ENCODE measurements at regions not wholly inside any gene's neighbourhood (a gene's known extent, or its start where the extent isn't known, plus 50 kb on each side); places are given as distances from the start of the nearest gene placed in this dataset.

DNA sequence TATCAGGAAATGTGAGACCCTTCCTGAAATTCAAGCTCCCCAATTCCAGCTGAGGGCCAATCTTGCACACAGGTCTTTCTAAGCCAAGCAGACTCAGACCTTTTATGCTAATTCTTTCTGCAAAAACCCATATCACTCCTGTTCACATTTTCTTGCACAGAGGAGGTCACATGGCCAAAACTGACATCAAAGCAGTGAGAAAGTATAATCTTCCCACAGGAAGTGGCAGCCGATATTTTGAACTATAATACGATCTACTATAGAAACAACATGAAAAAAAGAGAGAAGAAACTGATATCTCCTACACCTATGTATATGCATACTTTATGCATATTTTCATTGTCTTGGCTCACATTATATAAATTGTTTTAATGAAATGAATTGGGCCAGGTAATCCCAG lies 132.9 kb upstream of the SSTR1 start:
- Histone ChIP-seq H3K4me3 (no peak overlapping the region), H3K27me3 (no peaks in the 10 kb centered on the region), H3K36me3 (no peaks in the 10 kb centered on the region), H3K4me1 (ENCODE audit: insufficient read depth) (no peaks in the 10 kb centered on the region), H3K27ac (no peak overlapping the region), H3K9me3 (no peaks in the 10 kb centered on the region)
- no peak for DNase-seq
- intact Hi-C loops (cut with DNase I) = no loop called here
- TF ChIP-seq POLR2A (IDR thresholded peaks at IDR 0.05) = no peak
- TF ChIP-seq, protein P1, sequence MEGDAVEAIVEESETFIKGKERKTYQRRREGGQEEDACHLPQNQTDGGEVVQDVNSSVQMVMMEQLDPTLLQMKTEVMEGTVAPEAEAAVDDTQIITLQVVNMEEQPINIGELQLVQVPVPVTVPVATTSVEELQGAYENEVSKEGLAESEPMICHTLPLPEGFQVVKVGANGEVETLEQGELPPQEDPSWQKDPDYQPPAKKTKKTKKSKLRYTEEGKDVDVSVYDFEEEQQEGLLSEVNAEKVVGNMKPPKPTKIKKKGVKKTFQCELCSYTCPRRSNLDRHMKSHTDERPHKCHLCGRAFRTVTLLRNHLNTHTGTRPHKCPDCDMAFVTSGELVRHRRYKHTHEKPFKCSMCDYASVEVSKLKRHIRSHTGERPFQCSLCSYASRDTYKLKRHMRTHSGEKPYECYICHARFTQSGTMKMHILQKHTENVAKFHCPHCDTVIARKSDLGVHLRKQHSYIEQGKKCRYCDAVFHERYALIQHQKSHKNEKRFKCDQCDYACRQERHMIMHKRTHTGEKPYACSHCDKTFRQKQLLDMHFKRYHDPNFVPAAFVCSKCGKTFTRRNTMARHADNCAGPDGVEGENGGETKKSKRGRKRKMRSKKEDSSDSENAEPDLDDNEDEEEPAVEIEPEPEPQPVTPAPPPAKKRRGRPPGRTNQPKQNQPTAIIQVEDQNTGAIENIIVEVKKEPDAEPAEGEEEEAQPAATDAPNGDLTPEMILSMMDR (IDR thresholded peaks at IDR 0.05) = no peak
- 76 to 84% (median 81%) methylated on average over 2 of the region's 2 CpGs for WGBS, 3 donors

DNA sequence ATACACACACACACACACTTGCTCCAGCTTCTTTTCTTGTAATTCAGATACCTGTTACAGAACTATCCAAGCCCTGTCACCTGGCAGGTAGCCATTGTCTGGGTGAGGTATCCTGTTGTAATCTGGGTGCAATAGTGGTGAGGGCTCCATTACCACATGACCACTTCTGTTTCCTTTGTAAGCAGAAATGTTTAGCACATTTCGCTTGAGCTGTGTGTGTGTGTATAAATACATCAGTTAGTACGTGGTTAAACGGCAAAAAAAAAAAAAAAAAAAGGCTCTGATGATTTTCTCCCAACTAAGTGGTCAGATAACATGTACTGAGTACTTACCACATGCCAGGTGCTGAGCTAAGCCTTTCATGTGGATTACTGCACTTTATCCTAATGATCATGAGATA lies 129.3 kb upstream of the SSTR1 start:
- H3K4me1 ChIP-seq (ENCODE audit: insufficient read depth) = no peaks in the 10 kb centered on the region
- H3K36me3 ChIP-seq = no peaks in the 10 kb centered on the region
- DNase-seq = no peak
- H3K27ac ChIP-seq = no peak overlapping the region
- TF ChIP-seq, protein P1 (IDR thresholded peaks at IDR 0.05) = no peak
- TF ChIP-seq POLR2A (IDR thresholded peaks at IDR 0.05) (no peak), EP300 (IDR thresholded peaks at IDR 0.05) (no peak)
- intact Hi-C loops (cut with DNase I) = no loop called here
- H3K4me3 ChIP-seq = no peak overlapping the region
- WGBS, 3 donors = 65 to 79% (median 71%) methylated on average over 3 of the region's 3 CpGs
- no peaks in the 10 kb centered on the region for H3K27me3 ChIP-seq
- H3K9me3 ChIP-seq = no peaks in the 10 kb centered on the region

DNA sequence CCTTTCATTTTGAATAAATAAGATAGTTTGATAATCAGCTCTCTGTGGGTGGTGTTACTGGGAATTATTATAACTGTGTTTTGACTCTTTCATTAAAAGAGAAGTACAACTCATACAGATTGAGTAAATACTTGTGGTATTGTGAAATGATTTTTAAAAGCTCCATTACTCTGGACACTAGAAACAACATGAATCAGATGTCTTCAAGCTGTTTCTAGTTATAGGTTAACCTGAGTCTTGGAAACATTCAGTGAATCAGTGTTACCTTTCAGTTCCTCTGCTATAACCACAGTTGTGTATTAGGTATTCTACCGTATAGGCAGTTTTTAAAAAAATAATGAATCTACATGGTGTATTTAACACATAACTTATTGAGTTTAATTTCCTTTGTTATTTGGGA lies 128.4 kb upstream of the SSTR1 start:
- TF ChIP-seq POLR2A (IDR thresholded peaks at IDR 0.05) (no peak), EP300 (IDR thresholded peaks at IDR 0.05) (no peak)
- TF ChIP-seq, protein P1 (IDR thresholded peaks at IDR 0.05) = no peak
- Histone ChIP-seq H3K27ac (no peak overlapping the region), H3K4me1 (ENCODE audit: insufficient read depth) (no peaks in the 10 kb centered on the region), H3K4me3 (no peak overlapping the region), H3K36me3 (no peaks in the 10 kb centered on the region), H3K9me3 (no peaks in the 10 kb centered on the region), H3K27me3 (no peaks in the 10 kb centered on the region)
- 50 to 71% (median 56%) methylated on average over 1 of the region's 1 CpG for WGBS, 3 donors
- intact Hi-C loops (cut with DNase I) = no loop called here
- no peak for DNase-seq

DNA sequence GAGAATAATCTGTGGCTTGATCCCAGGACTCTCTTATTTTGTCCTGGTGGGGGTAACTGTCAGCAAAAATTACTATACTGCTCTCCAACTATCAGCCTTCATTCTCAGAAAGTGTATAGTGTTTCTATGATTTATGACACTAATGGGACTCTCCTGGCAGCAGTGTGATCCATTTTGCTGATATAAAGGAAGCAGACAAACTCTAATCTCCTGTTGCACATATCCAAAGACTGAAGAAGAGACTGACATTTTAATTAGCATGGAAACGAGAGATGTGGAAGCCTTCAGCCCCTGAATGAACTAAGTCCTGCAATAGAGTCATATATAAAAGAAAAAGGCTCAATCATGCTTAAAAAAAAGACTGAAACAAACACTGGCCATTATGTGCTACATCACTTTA lies 127.8 kb upstream of the SSTR1 start:
- no peak for DNase-seq
- TF ChIP-seq, protein P1 (IDR thresholded peaks at IDR 0.05) = no peak
- TF ChIP-seq POLR2A (IDR thresholded peaks at IDR 0.05) = no peak
- TF ChIP-seq EP300 (IDR thresholded peaks at IDR 0.05) = no peak
- no peaks in the 10 kb centered on the region for H3K27me3 ChIP-seq
- intact Hi-C loops (cut with DNase I) = no loop called here
- H3K27ac ChIP-seq = no peak overlapping the region
- H3K9me3 ChIP-seq = no peaks in the 10 kb centered on the region
- no peak overlapping the region for H3K4me3 ChIP-seq
- no peaks in the 10 kb centered on the region for H3K4me1 ChIP-seq (ENCODE audit: insufficient read depth)
- WGBS, 3 donors = 40 to 53% (median 41%) methylated on average over 1 of the region's 1 CpG
- no peaks in the 10 kb centered on the region for H3K36me3 ChIP-seq

DNA sequence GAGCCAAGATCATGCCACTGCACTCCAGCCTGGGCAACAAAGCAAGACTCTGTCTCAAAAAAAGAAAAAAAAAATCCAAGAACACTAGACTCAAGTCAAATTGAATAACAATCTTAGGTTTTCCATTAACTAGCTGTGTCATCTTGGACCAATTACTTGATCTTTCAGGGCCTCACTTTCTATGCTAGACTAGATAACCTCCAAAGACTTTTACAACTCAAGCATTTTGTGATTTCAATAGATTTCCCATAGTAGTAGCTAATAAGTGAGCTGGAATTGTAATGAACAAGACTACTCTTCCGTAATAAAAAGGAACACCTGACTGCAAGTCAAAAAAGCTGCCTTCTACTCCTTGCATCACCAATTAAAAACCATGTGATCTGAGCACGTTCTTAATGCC lies 127.0 kb upstream of the SSTR1 start:
- WGBS, 3 donors = 84 to 90% (median 88%) methylated on average over 2 of the region's 2 CpGs

More for the DNA sequence above, 127.0 kb upstream of the SSTR1 start:
- Histone ChIP-seq H3K27me3 (no peaks in the 10 kb centered on the region), H3K27ac (no peak overlapping the region), H3K9me3 (no peaks in the 10 kb centered on the region), H3K4me1 (ENCODE audit: insufficient read depth) (no peaks in the 10 kb centered on the region), H3K36me3 (no peaks in the 10 kb centered on the region), H3K4me3 (no peak overlapping the region)
- TF ChIP-seq EP300 (IDR thresholded peaks at IDR 0.05) (no peak), POLR2A (IDR thresholded peaks at IDR 0.05) (no peak)
- TF ChIP-seq, protein P1 (IDR thresholded peaks at IDR 0.05) = no peak
- no peak for DNase-seq
- intact Hi-C loops (cut with DNase I) = no loop called here

Data from ovary (tissue), 7 donors.